NB4 (cell line): ENCODE measurements at regions not wholly inside any gene's neighbourhood (a gene's known extent, or its start where the extent isn't known, plus 50 kb on each side); places are given as distances from the start of the nearest gene placed in this dataset.
A peak's percentile ranks its signal among the peaks of the same experiment; 100 is the strongest.

Experiments used
- DNase-seq: peaks from one replicate; pipeline ENCODE4 v3.0.0; 2010; ENCODE audit warnings: low read depth
- H3K4me3 ChIP-seq: one replicate; pipeline ENCODE4 v1.5.1; 2011; ENCODE audit warnings: mild to moderate bottlenecking, low read depth, low read length, moderate library complexity
- MAX ChIP-seq: IDR thresholded peaks from 2 replicates; pipeline ENCODE4 v1.6.1; 2011; ENCODE audit warnings: low read depth, low read length
- MYC ChIP-seq: IDR thresholded peaks from 2 replicates; pipeline ENCODE4 v1.6.1; 2011; ENCODE audit warnings: low read depth, low read length
- POLR2A ChIP-seq: IDR thresholded peaks from 2 replicates; pipeline ENCODE4 v1.6.1; 2011; ENCODE audit warnings: mild to moderate bottlenecking; ENCODE audit not compliant: insufficient read length; ENCODE audit errors: extremely low read depth
- TF ChIP-seq, protein P1 (sequence below): IDR thresholded peaks from one replicate; pipeline ENCODE4 v1.5.1; 2012; ENCODE audit warnings: low read depth, low read length

DNA sequence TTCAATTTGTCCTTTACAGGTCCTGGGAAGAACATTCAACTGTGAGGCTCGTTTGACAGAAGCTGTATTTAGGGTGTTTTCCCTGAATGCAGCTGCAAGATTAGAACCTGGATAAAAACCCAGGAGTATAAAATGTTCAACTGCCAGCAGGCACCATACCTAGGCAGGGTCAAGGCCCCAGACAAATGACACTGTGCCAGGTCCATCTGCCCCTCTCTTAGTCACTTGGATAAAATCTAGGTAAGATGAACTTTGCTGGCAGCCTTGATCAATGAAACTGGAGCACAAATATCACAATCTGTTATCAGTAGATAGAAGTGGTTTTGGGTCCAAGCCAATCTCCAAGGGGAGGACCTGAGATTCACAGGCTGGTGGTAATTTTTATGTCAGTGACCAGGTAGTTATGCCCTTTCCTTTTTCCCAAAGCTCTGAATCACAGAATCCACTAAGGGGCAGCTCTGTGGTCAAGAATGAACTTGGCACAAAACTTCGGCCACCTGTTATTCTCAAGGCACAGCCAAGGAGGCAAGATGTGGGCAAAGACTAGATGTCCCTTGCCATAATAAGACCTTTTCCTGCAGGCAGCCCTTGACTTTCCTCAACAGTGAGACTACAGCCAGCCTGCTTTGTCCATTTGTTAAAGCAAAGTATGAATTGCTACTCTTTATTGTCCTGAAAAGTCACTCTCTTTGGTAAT lies 501.0 kb downstream of the PPARGC1A start:
- no peak for DNase-seq
- H3K4me3 ChIP-seq = no peak overlapping the region
- no peak for TF ChIP-seq MAX
- TF ChIP-seq POLR2A = no peak
- TF ChIP-seq, protein P1, sequence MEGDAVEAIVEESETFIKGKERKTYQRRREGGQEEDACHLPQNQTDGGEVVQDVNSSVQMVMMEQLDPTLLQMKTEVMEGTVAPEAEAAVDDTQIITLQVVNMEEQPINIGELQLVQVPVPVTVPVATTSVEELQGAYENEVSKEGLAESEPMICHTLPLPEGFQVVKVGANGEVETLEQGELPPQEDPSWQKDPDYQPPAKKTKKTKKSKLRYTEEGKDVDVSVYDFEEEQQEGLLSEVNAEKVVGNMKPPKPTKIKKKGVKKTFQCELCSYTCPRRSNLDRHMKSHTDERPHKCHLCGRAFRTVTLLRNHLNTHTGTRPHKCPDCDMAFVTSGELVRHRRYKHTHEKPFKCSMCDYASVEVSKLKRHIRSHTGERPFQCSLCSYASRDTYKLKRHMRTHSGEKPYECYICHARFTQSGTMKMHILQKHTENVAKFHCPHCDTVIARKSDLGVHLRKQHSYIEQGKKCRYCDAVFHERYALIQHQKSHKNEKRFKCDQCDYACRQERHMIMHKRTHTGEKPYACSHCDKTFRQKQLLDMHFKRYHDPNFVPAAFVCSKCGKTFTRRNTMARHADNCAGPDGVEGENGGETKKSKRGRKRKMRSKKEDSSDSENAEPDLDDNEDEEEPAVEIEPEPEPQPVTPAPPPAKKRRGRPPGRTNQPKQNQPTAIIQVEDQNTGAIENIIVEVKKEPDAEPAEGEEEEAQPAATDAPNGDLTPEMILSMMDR = no peak

GRCh38 chr4:23388255-23388654 lies 501.6 kb downstream of the PPARGC1A start:
- H3K4me3 ChIP-seq = no peak overlapping the region
- no peak for DNase-seq
- TF ChIP-seq POLR2A (no peak), MAX (no peak), MYC (no peak)
- TF ChIP-seq, protein P1 = no peak

DNA sequence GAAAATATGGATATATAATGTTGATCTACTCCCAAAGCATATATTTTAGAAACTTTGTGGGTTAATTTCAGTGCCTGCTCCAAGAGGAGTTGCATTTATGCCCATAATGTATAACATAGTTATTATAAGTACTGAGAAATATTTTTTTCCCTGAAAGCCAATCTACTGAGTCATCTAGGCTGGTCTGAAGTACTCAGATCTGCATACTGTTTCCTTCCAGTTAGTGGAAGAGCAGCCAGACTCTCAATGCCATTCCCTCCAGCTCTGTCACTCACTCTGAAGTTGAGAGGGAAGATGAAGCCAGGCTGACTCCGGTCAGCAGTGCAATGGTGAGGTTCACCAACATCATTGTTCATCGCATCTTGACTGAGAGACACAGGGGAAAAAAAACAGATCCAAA lies 505.1 kb downstream of the PPARGC1A start:
- TF ChIP-seq POLR2A (no peak), MYC (no peak), MAX (no peak)
- TF ChIP-seq, protein P1 = no peak
- DNase-seq = no peak

GRCh38 chr4:23382879-23383278 lies 507.0 kb downstream of the PPARGC1A start:
- H3K4me3 ChIP-seq = no peak overlapping the region
- TF ChIP-seq MYC = no peak
- no peak for TF ChIP-seq POLR2A
- TF ChIP-seq, protein P1 = no peak
- no peak for TF ChIP-seq MAX
- DNase-seq = no peak

More for the DNA sequence above, 505.1 kb downstream of the PPARGC1A start:
- H3K4me3 ChIP-seq = no peak overlapping the region

- H3K4me3 ChIP-seq = no peak overlapping the region
- TF ChIP-seq, protein P1 = no peak
- no peak for TF ChIP-seq POLR2A
- no peak for TF ChIP-seq MAX
- no peak for TF ChIP-seq MYC
- DNase-seq = no peak
Measured at GRCh38 chr4:23374259-23374658, 515.6 kb downstream of the PPARGC1A start.

GRCh38 chr4:23373261-23373660 lies 516.6 kb downstream of the PPARGC1A start:
- DNase-seq = peak; percentile 11
- H3K4me3 ChIP-seq = no peak overlapping the region
- TF ChIP-seq MYC (no peak), POLR2A (no peak)
- TF ChIP-seq, protein P1 = no peak
